ENCODE measurements at regions not wholly inside any gene's neighbourhood (a gene's known extent, or its start where the extent isn't known, plus 50 kb on each side); places are given as distances from the start of the nearest gene placed in this dataset.

- TF ChIP-seq, protein P1, sequence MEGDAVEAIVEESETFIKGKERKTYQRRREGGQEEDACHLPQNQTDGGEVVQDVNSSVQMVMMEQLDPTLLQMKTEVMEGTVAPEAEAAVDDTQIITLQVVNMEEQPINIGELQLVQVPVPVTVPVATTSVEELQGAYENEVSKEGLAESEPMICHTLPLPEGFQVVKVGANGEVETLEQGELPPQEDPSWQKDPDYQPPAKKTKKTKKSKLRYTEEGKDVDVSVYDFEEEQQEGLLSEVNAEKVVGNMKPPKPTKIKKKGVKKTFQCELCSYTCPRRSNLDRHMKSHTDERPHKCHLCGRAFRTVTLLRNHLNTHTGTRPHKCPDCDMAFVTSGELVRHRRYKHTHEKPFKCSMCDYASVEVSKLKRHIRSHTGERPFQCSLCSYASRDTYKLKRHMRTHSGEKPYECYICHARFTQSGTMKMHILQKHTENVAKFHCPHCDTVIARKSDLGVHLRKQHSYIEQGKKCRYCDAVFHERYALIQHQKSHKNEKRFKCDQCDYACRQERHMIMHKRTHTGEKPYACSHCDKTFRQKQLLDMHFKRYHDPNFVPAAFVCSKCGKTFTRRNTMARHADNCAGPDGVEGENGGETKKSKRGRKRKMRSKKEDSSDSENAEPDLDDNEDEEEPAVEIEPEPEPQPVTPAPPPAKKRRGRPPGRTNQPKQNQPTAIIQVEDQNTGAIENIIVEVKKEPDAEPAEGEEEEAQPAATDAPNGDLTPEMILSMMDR (IDR thresholded peaks at IDR 0.05): no peak
- TF ChIP-seq KAT7 (CRISPR knock-in tag; IDR thresholded peaks at IDR 0.05; ENCODE audit: borderline replicate concordance): no peak
- TF ChIP-seq MAX (CRISPR knock-in tag; IDR thresholded peaks at IDR 0.05): no peak
- TF ChIP-seq JUN (CRISPR knock-in tag; IDR thresholded peaks at IDR 0.05): no peak
- TF ChIP-seq NR3C1 (CRISPR knock-in tag; conservative IDR thresholded peaks at IDR 0.05; ENCODE audit: low read depth): no peak
- TF ChIP-seq ZSCAN18 (CRISPR knock-in tag; IDR thresholded peaks at IDR 0.05): no peak
- TF ChIP-seq ZNF512 (CRISPR knock-in tag; IDR thresholded peaks at IDR 0.05; ENCODE audit: borderline replicate concordance): no peak
- TF ChIP-seq ETV6 (CRISPR knock-in tag; IDR thresholded peaks at IDR 0.05): no peak
- TF ChIP-seq NFYB (CRISPR knock-in tag; conservative IDR thresholded peaks at IDR 0.05; ENCODE audit: low read depth): no peak
- TF ChIP-seq MLX (CRISPR knock-in tag; IDR thresholded peaks at IDR 0.05): no peak
These were observed 363.9 kb downstream of the KCNJ3 start for GRCh38 chr2:155062250-155062921.
